ENCODE measurements at regions not wholly inside any gene's neighbourhood (a gene's known extent, or its start where the extent isn't known, plus 50 kb on each side); places are given as distances from the start of the nearest gene placed in this dataset.

DNA sequence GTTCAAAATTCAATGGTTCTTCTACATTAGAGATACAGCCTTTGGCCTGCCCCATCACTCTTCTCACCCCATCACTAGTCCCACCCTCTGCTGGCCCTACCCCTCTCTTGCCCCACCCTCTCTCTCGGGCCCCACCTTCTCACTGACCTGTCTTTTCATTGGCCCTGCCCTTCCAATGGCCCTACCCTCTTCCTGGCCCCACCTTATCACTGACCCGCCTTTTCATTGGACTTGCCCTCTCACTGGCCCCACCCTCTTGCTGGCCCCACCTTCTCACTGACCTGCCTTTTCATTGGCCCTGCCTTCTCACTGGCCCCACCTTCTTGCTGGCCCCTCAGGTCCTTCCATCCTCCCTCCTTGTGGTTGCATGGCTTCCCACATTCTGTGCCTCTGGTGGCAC is 107.2 kb upstream of the PLEKHG1 start:
- no peaks in the 10 kb centered on the region for H3K36me3 ChIP-seq (replicated peaks in 1 of 2; ENCODE audit: control insufficient read depth in 1 of 2, insufficient read depth in 2 of 2, low read length in 2 of 2)
- intact Hi-C loops (cut with micrococcal nuclease; ENCODE audit: unreplicated experiment) (loop anchor here (5.0 kb wide), 1 partner anchor 35 kb away; no protein-coding TSS in a partner anchor), in situ Hi-C loops (cut with HindIII; ENCODE audit: extremely low pct_ligation_motif_present, low pct_unique_long_range_greater_than_20kb) (no loop called here)
- TF ChIP-seq ZSCAN20 (CRISPR knock-in tag; IDR thresholded peaks at IDR 0.05; ENCODE audit: borderline replicate concordance) = no peak
- TF ChIP-seq YEATS2 (CRISPR knock-in tag; IDR thresholded peaks at IDR 0.05; ENCODE audit: borderline replicate concordance) = no peak
- TF ChIP-seq TP53 (CRISPR knock-in tag; conservative IDR thresholded peaks at IDR 0.05) = no peak
- TF ChIP-seq, protein P1, sequence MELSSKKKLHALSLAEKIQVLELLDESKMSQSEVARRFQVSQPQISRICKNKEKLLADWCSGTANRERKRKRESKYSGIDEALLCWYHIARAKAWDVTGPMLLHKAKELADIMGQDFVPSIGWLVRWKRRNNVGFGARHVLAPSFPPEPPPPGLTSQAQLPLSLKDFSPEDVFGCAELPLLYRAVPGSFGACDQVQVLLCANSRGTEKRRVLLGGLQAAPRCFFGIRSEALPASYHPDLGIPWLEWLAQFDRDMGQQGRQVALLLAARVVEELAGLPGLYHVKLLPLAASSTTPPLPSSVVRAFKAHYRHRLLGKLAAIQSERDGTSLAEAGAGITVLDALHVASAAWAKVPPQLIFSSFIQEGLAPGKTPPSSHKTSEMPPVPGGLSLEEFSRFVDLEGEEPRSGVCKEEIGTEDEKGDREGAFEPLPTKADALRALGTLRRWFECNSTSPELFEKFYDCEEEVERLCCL (CRISPR knock-in tag; IDR thresholded peaks at IDR 0.05; ENCODE audit: borderline replicate concordance) = no peak
- TF ChIP-seq PRMT3 (CRISPR knock-in tag; IDR thresholded peaks at IDR 0.05; ENCODE audit: borderline replicate concordance, low read depth) = no peak
- no peak for TF ChIP-seq GATAD1 (CRISPR knock-in tag; IDR thresholded peaks at IDR 0.05)
- no peak for TF ChIP-seq FOSL1 (CRISPR knock-in tag; IDR thresholded peaks at IDR 0.05; ENCODE audit: borderline replicate concordance)
- TF ChIP-seq, protein P2, sequence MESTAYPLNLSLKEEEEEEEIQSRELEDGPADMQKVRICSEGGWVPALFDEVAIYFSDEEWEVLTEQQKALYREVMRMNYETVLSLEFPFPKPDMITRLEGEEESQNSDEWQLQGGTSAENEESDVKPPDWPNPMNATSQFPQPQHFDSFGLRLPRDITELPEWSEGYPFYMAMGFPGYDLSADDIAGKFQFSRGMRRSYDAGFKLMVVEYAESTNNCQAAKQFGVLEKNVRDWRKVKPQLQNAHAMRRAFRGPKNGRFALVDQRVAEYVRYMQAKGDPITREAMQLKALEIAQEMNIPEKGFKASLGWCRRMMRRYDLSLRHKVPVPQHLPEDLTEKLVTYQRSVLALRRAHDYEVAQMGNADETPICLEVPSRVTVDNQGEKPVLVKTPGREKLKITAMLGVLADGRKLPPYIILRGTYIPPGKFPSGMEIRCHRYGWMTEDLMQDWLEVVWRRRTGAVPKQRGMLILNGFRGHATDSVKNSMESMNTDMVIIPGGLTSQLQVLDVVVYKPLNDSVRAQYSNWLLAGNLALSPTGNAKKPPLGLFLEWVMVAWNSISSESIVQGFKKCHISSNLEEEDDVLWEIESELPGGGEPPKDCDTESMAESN (CRISPR knock-in tag; conservative IDR thresholded peaks at IDR 0.05) = no peak
- TF ChIP-seq CCDC6 (CRISPR knock-in tag; IDR thresholded peaks at IDR 0.05) = no peak
- no peak for TF ChIP-seq ZNF775 (CRISPR knock-in tag; IDR thresholded peaks at IDR 0.05; ENCODE audit: borderline replicate concordance)
- no peak for TF ChIP-seq ZNF709 (CRISPR knock-in tag; IDR thresholded peaks at IDR 0.05)
- no peak for TF ChIP-seq ESRRA (CRISPR knock-in tag; IDR thresholded peaks at IDR 0.05; ENCODE audit: low read depth)
- no peak for TF ChIP-seq MLLT10 (CRISPR knock-in tag; IDR thresholded peaks at IDR 0.05)
- no peak for TF ChIP-seq AGO1 (IDR thresholded peaks at IDR 0.05; ENCODE audit: low read depth, low read length, poor library complexity, severe bottlenecking)
- no peak for TF ChIP-seq FOXO1 (CRISPR knock-in tag; IDR thresholded peaks at IDR 0.05)
- no peak for TF ChIP-seq ZNF720 (CRISPR knock-in tag; IDR thresholded peaks at IDR 0.05)
- ChIA-PET CTCF (ENCODE audit: low intra/inter-chr PET ratio, low total read pairs) (no interaction called here), POLR2A (no interaction called here)
- no peaks in the 10 kb centered on the region for H3K9me3 ChIP-seq (ENCODE audit: low read length)
- no peaks in the 10 kb centered on the region for H3K79me2 ChIP-seq (ENCODE audit: insufficient read depth, low read length)
- H3K27ac ChIP-seq (ENCODE audit: extremely low read length, insufficient read depth, low read length) = no peak overlapping the region
- ATAC-seq (no peak), DNase-seq (ENCODE audit: low spot score) (no peak), FAIRE-seq (no peak)
- H4K20me1 ChIP-seq (ENCODE audit: insufficient read depth, low read length) = no peaks in the 10 kb centered on the region
- WGBS (ENCODE audit: low lambda C conversion rate) = 44% methylated on average over 2 of the region's 2 CpGs
- no peak overlapping the region for H3K9ac ChIP-seq (ENCODE audit: insufficient read depth, low read depth, low read length)
- no TSS peak for BruUV-seq (replicated peaks)
- H3K4me2 ChIP-seq (ENCODE audit: low read depth, low read length) = no peak overlapping the region
- H3K4me1 ChIP-seq (ENCODE audit: insufficient read depth, low read length) = no peaks in the 10 kb centered on the region
- no peak overlapping the region for H3K4me3 ChIP-seq (replicated peaks in 1 of 3; ENCODE audit: insufficient read depth in 1 of 3, low read depth in 2 of 3, low read length in 3 of 3)
- no peaks in the 10 kb centered on the region for H3K27me3 ChIP-seq (ENCODE audit: control insufficient read depth in 1 of 2, insufficient read depth in 2 of 2, low read length in 2 of 2)
- H2AFZ ChIP-seq (ENCODE audit: low read length) = no peak overlapping the region

Measured in HepG2 (cell line).